Choroid plexus epithelial cell (primary cell): ENCODE measurements at regions not wholly inside any gene's neighbourhood (a gene's known extent, or its start where the extent isn't known, plus 50 kb on each side); places are given as distances from the start of the nearest gene placed in this dataset.

Source experiments
- DNase-seq: peaks from one replicate; pipeline ENCODE4 v3.0.0-alpha.2; 2010; ENCODE audit warnings: low read depth
- H3K4me3 ChIP-seq: 2 replicates; pipeline ENCODE4 v1.5.1; 2011; ENCODE audit warnings: low read depth, mild to moderate bottlenecking, control low read depth, low read length, moderate library complexity
- TF ChIP-seq, protein P1 (sequence below): conservative IDR thresholded peaks from 2 replicates; pipeline ENCODE4 v1.5.1; 2011; ENCODE audit warnings: low read depth, mild to moderate bottlenecking, control low read depth, inconsistent platforms, low read length, moderate library complexity

DNA sequence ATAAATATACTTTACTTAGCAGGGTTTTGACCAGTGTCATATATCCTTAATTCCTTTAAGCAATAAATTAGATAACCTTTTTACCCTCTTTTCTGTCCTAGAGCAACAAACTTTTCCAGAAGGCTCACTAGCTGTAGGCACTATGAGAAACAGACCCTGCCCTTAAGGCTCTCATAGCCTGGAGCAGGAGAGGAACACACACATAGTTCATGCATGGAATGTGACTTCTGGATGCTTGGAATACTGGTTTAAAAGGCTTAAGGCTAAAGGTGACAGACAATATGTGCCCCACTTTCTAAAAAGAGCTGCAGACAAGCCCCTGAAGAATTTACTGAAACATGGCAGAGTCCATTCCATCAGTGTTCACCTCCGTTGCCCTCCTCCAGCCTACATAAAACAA is 237.2 kb downstream of the TTC8 start:
- DNase-seq: peak; percentile 17
- H3K4me3 ChIP-seq: no peak overlapping the region
- TF ChIP-seq, protein P1, sequence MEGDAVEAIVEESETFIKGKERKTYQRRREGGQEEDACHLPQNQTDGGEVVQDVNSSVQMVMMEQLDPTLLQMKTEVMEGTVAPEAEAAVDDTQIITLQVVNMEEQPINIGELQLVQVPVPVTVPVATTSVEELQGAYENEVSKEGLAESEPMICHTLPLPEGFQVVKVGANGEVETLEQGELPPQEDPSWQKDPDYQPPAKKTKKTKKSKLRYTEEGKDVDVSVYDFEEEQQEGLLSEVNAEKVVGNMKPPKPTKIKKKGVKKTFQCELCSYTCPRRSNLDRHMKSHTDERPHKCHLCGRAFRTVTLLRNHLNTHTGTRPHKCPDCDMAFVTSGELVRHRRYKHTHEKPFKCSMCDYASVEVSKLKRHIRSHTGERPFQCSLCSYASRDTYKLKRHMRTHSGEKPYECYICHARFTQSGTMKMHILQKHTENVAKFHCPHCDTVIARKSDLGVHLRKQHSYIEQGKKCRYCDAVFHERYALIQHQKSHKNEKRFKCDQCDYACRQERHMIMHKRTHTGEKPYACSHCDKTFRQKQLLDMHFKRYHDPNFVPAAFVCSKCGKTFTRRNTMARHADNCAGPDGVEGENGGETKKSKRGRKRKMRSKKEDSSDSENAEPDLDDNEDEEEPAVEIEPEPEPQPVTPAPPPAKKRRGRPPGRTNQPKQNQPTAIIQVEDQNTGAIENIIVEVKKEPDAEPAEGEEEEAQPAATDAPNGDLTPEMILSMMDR: no peak

DNA sequence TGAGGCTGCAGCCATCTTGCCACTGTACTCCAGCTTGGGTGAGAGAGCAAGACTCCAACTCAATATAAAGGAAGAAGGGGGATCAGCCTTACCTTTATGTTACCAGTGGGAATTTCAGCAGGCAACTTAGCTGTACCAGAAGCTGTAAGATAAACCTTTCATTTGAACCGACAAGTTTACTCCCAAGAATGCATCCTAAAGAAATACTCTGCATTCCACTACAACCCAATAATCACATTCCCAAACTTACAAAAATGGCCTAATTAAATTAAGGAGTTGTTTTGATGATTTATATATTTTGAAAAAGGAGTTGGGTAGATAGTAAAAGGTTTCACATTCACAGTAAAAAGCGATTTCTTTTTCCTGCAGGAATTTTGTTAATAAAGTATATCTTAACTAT is 241.4 kb downstream of the TTC8 start:
- TF ChIP-seq, protein P1: no peak
- H3K4me3 ChIP-seq: no peak overlapping the region
- DNase-seq: no peak

DNA sequence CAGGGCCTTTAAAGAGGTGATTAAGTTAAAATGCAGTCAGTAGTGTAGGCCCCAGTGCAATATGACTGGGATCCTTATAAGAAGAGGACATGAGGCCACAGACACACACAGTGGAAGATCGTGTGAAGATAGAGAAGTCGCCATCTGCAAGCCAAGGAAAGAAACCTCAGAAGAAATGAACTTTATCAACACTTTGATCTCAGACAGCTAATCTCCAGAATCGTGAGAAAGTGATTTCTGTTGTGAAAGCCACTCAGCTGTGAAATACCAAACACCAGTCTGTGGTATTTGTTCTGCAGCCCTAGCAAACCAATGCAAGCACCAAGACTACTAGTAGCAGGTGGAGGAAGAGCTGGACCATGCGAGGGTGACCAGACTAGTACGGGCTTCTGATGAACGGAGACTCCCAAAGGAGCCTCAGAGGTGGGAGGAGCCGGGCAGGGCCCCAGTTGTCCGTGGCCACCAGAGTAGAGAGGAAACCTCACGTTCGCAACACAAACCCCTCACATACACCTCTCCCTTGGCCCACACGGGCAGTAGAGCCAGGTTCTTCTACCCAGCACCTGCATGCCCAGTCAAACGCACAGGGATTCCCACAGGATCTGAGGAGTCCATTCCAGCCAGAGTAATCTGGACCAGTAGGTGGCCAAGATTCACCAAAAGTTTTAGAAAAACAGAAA is 243.0 kb downstream of the TTC8 start:
- DNase-seq: no peak
- TF ChIP-seq, protein P1: no peak

DNA sequence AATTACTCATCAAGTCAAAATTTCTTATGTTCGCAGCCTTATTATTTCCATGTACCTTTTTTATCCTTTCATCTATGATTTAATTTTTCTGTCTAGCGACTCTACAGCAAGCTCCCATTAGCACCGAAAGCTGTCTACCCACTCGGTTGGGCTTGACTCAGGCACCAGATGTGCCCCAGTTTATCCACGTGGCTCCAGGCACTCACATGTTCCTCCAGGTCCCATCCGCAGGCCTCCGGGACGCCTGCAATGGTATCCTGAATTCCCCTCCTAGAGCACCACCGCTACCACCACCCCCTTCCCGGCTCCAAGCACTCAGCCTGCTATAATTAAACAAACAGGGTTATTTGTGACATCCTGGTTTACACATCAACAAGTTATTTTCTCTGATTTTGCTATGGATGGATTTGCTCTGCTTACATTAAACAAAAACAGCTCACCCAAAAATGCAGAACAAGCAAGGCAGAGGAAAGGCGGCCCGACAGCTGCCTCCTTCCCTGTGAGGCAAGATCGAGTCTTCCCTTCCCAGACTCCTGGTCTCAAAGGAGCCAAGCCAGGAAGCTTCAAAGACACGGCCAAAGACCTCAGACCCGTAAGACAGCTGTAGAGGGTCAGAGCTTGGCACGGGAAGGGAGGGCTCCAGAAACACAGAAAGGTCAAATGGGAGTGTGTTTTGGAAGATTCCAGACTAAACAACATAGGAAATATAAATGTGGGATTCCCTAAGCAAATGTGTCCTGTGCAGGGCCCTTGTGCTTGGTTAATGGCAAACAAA is 253.8 kb downstream of the TTC8 start:
- no peak for DNase-seq
- H3K4me3 ChIP-seq: no peak overlapping the region
- TF ChIP-seq, protein P1: no peak

More for the DNA sequence above, 243.0 kb downstream of the TTC8 start:
- H3K4me3 ChIP-seq: no peak overlapping the region

DNA sequence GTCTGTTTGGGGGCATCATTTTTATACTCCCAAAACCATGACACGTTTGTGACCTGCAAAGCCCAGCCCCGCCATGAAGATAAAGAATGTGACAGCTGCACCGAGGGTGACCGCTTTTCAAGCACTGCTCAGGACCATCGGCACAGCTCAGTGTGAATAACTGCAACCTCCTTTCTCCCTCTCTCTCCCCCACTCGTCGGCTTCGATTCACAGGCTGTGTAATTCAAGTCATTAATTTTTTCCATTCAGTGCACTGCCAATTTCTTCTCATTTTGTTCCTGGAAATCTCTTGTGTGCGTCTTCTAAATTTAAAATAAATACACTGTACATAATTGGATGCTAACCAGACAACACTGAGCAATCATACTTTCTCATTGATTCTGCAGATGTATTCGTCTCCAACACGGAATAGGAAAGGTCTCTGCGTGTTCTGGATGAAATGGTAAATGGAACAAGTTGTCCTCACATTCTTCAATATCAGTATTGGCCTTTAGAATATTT is 260.8 kb downstream of the TTC8 start:
- TF ChIP-seq, protein P1: no peak
- H3K4me3 ChIP-seq: no peak overlapping the region
- no peak for DNase-seq

DNA sequence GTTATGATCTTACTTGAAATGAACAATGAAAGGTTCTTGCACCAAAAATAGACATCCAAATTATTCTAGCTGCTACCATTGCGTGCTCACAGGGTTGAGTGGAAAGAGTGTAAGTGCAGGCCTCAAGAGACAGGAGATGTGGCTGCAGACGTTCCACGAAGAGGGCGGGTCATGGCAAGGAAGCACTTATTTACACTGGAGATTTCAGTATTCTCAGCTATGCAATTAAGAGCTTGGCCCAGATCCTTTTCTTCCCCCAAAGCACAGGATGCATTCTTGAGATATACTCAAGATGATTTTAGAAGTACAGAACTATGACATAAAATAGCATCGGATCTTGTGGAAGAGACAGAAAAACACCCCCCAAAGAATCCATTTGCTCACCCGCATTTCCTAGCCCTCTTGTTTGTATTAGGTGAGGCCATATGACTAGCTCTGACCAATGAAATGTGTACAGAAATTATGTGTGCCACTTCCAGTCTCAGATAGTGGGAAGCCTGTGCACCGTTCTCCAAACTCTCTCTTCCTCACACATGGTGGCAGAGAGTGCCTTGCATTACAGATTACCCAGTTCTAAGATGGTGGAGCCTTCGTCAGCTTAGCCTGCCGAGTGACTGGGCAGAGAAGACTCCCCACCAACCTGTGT is 261.4 kb downstream of the TTC8 start:
- TF ChIP-seq, protein P1: no peak
- DNase-seq: peak; percentile 30

More for the DNA sequence above, 261.4 kb downstream of the TTC8 start:
- H3K4me3 ChIP-seq: no peak overlapping the region
